Mucosa of descending colon (tissue), 3 donors: ENCODE measurements at regions not wholly inside any gene's neighbourhood (a gene's known extent, or its start where the extent isn't known, plus 50 kb on each side); places are given as distances from the start of the nearest gene placed in this dataset.

Source experiments
- ATAC-seq: fragments of 200-7000 bp; cut with Tn5 transposase; one replicate; pipeline ENCODE4 v1.9.1; 2020; ENCODE audit warnings: mild to moderate bottlenecking, moderate library complexity
- DNase-seq, 3 donors: peaks; one replicate each; pipeline ENCODE4 v3.0.0-alpha.2; 2020
- H3K36me3 ChIP-seq: fragments of 200-600 bp; one replicate; pipeline ENCODE4 v1.8.0; 2021; ENCODE audit warnings: low read depth, mild to moderate bottlenecking
- H3K4me1 ChIP-seq: fragments of 200-600 bp; one replicate; pipeline ENCODE4 v1.8.0; 2021; ENCODE audit warnings: low read depth, mild to moderate bottlenecking
- H3K4me3 ChIP-seq: fragments of 200-600 bp; one replicate; pipeline ENCODE4 v1.8.0; 2021; ENCODE audit warnings: mild to moderate bottlenecking
- H3K9me3 ChIP-seq: fragments of 200-600 bp; one replicate; pipeline ENCODE4 v1.8.0; 2021; ENCODE audit warnings: mild to moderate bottlenecking
- intact Hi-C, 2 donors: fragments of 100-400 bp; cut with DNase I in 1 of 2; cut with micrococcal nuclease in 1 of 2; formaldehyde crosslinking; loops; one replicate each; pipeline versions ENCODE4 v1.11.0 to v1.11.1; 2022; cut with DNase I, micrococcal nuclease
- TF ChIP-seq, protein P1 (sequence below): fragments of 200-600 bp; IDR thresholded peaks from one replicate; pipeline ENCODE4 v1.8.0; 2022; ENCODE audit warnings: antibody characterized with exemption, mild to moderate bottlenecking
- donor health status: DM: no; HTN: no; CAD: no; lungs with moderate emphysema.
- donor health status: DM: no; HTN: no; CAD: no.
- donor health status: DM: no; HTN: yes; CAD: no.

DNA sequence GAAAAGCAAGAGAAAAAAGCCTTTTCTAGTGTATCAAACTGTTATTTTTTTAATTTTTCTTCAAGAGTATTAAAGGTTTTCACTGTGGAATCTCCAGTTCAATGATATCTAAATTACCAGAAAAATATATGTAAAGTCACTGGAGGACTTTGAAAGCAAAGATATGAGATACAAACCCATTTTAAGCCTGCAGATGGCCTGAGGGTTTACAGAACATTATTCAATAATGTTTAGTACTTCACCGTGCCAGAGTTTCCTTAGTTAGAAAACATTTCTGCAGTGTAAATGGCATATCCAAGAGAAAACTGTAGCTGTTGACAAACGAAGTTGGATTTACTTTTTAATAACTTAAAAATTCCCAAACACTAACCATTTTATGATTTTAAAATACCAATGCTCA lies 529.4 kb upstream of the AGTR1 start:
- DNase-seq (no peak), ATAC-seq (no peak)
- Histone ChIP-seq H3K9me3 (no peaks in the 10 kb centered on the region), H3K4me1 (no peaks in the 10 kb centered on the region), H3K4me3 (no peak overlapping the region), H3K36me3 (no peaks in the 10 kb centered on the region)
- TF ChIP-seq, protein P1, sequence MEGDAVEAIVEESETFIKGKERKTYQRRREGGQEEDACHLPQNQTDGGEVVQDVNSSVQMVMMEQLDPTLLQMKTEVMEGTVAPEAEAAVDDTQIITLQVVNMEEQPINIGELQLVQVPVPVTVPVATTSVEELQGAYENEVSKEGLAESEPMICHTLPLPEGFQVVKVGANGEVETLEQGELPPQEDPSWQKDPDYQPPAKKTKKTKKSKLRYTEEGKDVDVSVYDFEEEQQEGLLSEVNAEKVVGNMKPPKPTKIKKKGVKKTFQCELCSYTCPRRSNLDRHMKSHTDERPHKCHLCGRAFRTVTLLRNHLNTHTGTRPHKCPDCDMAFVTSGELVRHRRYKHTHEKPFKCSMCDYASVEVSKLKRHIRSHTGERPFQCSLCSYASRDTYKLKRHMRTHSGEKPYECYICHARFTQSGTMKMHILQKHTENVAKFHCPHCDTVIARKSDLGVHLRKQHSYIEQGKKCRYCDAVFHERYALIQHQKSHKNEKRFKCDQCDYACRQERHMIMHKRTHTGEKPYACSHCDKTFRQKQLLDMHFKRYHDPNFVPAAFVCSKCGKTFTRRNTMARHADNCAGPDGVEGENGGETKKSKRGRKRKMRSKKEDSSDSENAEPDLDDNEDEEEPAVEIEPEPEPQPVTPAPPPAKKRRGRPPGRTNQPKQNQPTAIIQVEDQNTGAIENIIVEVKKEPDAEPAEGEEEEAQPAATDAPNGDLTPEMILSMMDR, result no peak
- intact Hi-C loops, result no loop called here

DNA sequence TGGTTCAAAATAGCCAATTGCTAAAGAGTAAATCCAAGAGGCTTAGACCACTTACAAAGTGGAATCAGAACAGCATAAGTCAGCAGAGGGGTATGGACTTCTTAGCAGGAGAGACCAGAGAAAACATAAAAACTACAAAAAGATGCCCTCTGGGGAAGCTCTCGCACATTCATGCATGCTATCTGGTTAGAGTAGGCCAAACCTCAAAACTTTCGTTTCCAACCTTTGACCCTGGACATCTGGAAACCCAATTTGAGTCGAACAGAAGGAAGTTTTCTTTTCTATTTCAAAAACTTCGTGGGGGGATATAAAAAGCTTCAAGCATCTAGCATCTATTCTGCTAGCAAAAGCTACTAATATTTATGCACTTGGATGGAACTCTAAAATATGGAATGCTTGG lies 523.9 kb upstream of the AGTR1 start:
- Histone ChIP-seq H3K4me3 (no peak overlapping the region), H3K4me1 (no peaks in the 10 kb centered on the region), H3K9me3 (no peaks in the 10 kb centered on the region), H3K36me3 (no peaks in the 10 kb centered on the region)
- intact Hi-C loops, result no loop called here
- ATAC-seq (no peak), DNase-seq (no peak)
- TF ChIP-seq, protein P1, result no peak

DNA sequence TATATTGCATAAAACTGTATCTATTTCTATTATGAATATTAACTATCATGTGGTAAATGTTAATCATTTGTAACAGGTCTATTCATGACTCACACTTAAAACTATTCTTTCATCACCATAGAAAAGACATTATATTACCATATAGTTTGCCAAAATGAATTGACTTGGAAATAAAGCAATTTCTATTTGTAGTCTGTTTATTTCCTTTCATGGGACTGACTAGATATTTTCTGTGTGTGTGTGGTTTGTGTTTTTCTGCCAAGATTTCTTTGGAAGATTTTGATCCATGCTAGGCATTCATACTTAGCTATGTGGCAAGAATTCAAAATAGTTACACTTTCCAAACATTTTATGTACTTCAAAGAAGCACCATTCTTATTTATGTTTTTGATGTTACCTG lies 522.5 kb upstream of the AGTR1 start:
- H3K4me3 ChIP-seq, result no peak overlapping the region
- H3K4me1 ChIP-seq, result no peaks in the 10 kb centered on the region
- H3K36me3 ChIP-seq, result no peaks in the 10 kb centered on the region
- H3K9me3 ChIP-seq, result no peaks in the 10 kb centered on the region
- intact Hi-C loops, result no loop called here
- DNase-seq (no peak), ATAC-seq (no peak)
- TF ChIP-seq, protein P1, result no peak

DNA sequence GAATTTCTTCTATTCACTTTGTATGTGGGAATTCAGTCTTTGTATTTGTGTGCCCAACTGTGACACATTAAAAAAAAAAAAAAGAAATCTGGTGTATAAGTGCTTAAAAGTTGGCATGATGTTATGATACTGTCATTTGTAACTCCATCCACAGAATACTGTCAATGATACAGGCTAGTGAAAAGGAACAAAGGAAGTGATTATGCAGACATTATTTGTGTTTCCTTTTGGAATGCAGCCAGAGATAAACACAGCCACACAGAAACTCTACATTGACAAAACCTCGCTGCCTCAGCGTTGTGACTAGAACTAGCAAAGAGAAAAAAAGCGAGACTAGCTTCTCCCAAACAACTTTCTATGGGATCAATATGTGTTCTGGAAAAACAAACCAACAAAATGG lies 519.2 kb upstream of the AGTR1 start:
- DNase-seq, result no peak

DNA sequence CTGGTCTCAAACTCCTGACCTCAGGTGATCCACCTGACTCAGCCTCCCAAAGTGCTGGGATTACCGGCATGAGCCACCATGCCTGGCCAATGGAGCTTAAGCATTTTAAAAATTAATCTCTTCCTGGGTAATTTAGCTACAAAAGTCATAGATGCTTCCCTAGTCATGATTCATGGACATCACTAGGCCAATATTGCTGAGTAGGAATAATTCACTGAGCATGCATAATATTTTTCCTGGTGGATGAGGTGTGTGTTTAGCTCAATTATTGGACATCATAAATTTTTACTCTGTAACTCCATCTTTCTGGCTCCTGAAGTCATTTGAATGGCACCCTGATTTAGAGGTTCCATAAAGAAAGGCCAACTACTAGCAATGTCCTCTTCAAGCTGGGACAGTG lies 512.9 kb upstream of the AGTR1 start:
- Histone ChIP-seq H3K9me3 (no peaks in the 10 kb centered on the region), H3K4me1 (no peaks in the 10 kb centered on the region), H3K4me3 (no peak overlapping the region), H3K36me3 (no peaks in the 10 kb centered on the region)
- intact Hi-C loops, result no loop called here
- TF ChIP-seq, protein P1, result no peak
- ATAC-seq (no peak), DNase-seq (no peak)

More for the DNA sequence above, 519.2 kb upstream of the AGTR1 start:
- TF ChIP-seq, protein P1, result no peak
- ATAC-seq, result no peak
- intact Hi-C loops, result no loop called here
- H3K4me3 ChIP-seq, result no peak overlapping the region
- no peaks in the 10 kb centered on the region for H3K9me3 ChIP-seq
- H3K4me1 ChIP-seq, result no peaks in the 10 kb centered on the region
- no peaks in the 10 kb centered on the region for H3K36me3 ChIP-seq

DNA sequence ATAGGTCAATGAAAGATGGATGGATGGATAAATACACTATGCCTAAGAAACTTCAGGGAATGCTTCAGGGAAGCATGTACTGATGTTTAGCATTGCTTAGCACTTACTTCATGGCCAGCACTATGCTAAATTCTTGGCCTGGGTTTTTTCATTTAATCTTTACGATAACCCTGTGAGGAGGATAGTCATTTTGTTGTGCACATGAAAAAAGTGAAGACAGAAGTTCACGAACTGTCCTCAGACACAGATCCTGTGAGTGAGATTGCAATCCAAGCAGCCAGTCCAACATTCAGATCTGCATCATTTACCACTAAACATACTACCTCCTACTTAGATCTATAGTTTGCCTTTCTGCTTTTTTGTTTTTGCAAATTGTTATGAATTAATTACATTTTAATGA lies 510.8 kb upstream of the AGTR1 start:
- no peaks in the 10 kb centered on the region for H3K9me3 ChIP-seq
- TF ChIP-seq, protein P1, result no peak
- no peaks in the 10 kb centered on the region for H3K36me3 ChIP-seq
- ATAC-seq (no peak), DNase-seq (no peak)
- no peaks in the 10 kb centered on the region for H3K4me1 ChIP-seq
- no peak overlapping the region for H3K4me3 ChIP-seq
- intact Hi-C loops, result no loop called here
